ENCODE measurements at regions not wholly inside any gene's neighbourhood (a gene's known extent, or its start where the extent isn't known, plus 50 kb on each side); places are given as distances from the start of the nearest gene placed in this dataset.

DNA sequence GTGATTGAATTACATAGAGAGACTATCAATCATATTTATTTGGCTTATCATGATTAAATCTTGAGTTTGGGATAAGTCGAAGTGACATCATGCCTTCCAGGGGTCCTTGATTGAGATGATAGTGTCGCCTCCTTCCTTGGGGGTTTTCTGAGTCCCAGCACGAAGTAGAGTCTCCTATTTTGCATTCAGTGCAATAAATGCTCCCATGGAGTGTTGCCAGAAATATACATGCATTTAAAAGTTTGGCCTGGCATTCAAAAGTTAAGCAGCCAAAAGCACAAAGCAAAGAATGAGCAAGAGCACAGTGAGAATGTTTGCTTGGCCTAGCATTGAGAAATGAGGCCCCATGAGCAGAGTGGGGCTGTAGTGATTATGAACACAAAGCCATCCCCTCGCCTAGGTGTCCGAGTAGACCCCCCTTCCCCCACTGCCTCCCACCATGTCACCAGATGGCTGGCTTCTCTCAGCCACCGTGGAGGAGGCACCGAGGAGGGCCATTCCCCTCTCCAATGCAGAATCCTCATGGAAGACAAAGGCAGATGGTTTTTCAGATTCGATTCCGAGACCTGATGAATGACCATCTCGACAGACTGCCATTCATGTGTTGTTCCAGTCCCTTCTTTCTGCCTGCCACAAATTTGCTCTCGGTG lies 58.8 kb upstream of the UBL3 start:
- Histone ChIP-seq H3K56ac (replicated peaks; ENCODE audit: insufficient read length, low read depth, low read length) (no peak overlapping the region), H4K5ac (ENCODE audit: insufficient read length, low read depth, low read length) (no peak overlapping the region), H3K27ac (ENCODE audit: low read depth, low read length) (no peak overlapping the region), H4K91ac (replicated peaks; ENCODE audit: insufficient read length, low read length) (no peak overlapping the region), H3K79me2 (ENCODE audit: control insufficient read depth in 1 of 2, insufficient read depth in 2 of 2, low read length in 2 of 2) (no peaks in the 10 kb centered on the region), H2BK15ac (ENCODE audit: low read length) (no peak overlapping the region), H2BK120ac (replicated peaks; ENCODE audit: low read depth, low read length) (no peak overlapping the region), H3K18ac (ENCODE audit: extremely low read depth, low read length) (no peak overlapping the region), H3K9ac (replicated peaks in 1 of 4; ENCODE audit: extremely low read depth in 1 of 4, low read depth in 3 of 4, low read length in 3 of 4) (no peak overlapping the region), H3K4me2 (ENCODE audit: insufficient read depth in 1 of 2, low read depth in 2 of 2, low read length in 2 of 2) (no peak overlapping the region), H3K4ac (replicated peaks; ENCODE audit: insufficient read length, low read depth, low read length) (no peak overlapping the region), H2BK5ac (ENCODE audit: low read depth, low read length) (no peak overlapping the region), H3K79me1 (ENCODE audit: low read depth, low read length) (no peaks in the 10 kb centered on the region), H2AK5ac (ENCODE audit: low read depth, low read length) (no peak overlapping the region), H3K14ac (ENCODE audit: insufficient read length) (no peak overlapping the region), H3K9me3 (ENCODE audit: insufficient read depth in 2 of 2, low read depth in 1 of 2, low read length in 1 of 2) (no peaks in the 10 kb centered on the region), H3K23ac (ENCODE audit: insufficient read length) (no peak overlapping the region), H3K36me3 (ENCODE audit: control insufficient read depth in 2 of 4, insufficient read depth in 4 of 4, low read length in 3 of 4) (no peaks in the 10 kb centered on the region), H3K23me2 (ENCODE audit: low read depth, low read length) (no peaks in the 10 kb centered on the region), H3K4me1 (replicated peaks in 1 of 4; ENCODE audit: control insufficient read depth in 3 of 4, insufficient read depth in 4 of 4, low read length in 3 of 4) (no peaks in the 10 kb centered on the region), H2BK12ac (ENCODE audit: low read depth, low read length) (no peak overlapping the region), H3K27me3 (replicated peaks in 1 of 4; ENCODE audit: control insufficient read depth in 3 of 4, extremely low read depth in 1 of 4, insufficient read depth in 3 of 4, low read length in 3 of 4) (no peaks in the 10 kb centered on the region), H2BK20ac (ENCODE audit: low read length) (no peak overlapping the region), H4K20me1 (replicated peaks in 1 of 2; ENCODE audit: control insufficient read depth in 1 of 2, insufficient read depth in 2 of 2, low read length in 2 of 2) (no peaks in the 10 kb centered on the region), H2AFZ (ENCODE audit: low read length) (no peak overlapping the region), H4K8ac (ENCODE audit: extremely low read depth, insufficient read depth, low read length) (no peak overlapping the region; the same call in 1 of the 2 replicates), H3K4me3 (ENCODE audit: extremely low read depth in 1 of 4, insufficient read depth in 2 of 4, low read depth in 3 of 4, low read length in 4 of 4) (no peak overlapping the region)
- DNase-seq (ENCODE audit: low read depth in 1 of 2, low spot score in 2 of 2) (no peak), FAIRE-seq (no peak)
- TF ChIP-seq NANOG (IDR thresholded peaks at IDR 0.05; ENCODE audit: insufficient read depth, low read depth, low read length, poor library complexity, severe bottlenecking) (no peak), BCL11A (IDR thresholded peaks at IDR 0.05; ENCODE audit: low read depth in 2 of 2, low read length in 2 of 2) (no peak), NRF1 (IDR thresholded peaks at IDR 0.05; ENCODE audit: low read depth, low read length) (no peak), TCF12 (IDR thresholded peaks at IDR 0.05; ENCODE audit: low read depth, low read length) (no peak), RBBP5 (IDR thresholded peaks at IDR 0.05; ENCODE audit: borderline replicate concordance, low read depth, low read length) (no peak), CTCF (IDR thresholded peaks at IDR 0.05; ENCODE audit: control extremely low read depth in 1 of 3, insufficient read depth in 1 of 3, low read depth in 1 of 3, low read length in 3 of 3) (no peak), FOSL1 (IDR thresholded peaks at IDR 0.05; ENCODE audit: insufficient read depth, low read depth, low read length) (no peak), YY1 (IDR thresholded peaks at IDR 0.05; ENCODE audit: low read depth, low read length) (no peak), POLR2AphosphoS5 (IDR thresholded peaks at IDR 0.05; ENCODE audit: low read depth, low read length) (no peak), TBP (IDR thresholded peaks at IDR 0.05; ENCODE audit: low read depth, low read length) (no peak), CHD2 (IDR thresholded peaks at IDR 0.05; ENCODE audit: low read length) (no peak)
- TF ChIP-seq, protein P1, sequence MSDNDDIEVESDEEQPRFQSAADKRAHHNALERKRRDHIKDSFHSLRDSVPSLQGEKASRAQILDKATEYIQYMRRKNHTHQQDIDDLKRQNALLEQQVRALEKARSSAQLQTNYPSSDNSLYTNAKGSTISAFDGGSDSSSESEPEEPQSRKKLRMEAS (IDR thresholded peaks at IDR 0.05): no peak
- WGBS, 2 experiments (ENCODE audit: extremely low coverage in 1 of 2, insufficient coverage in 1 of 2, insufficient read length in 1 of 2, insufficient replicate concordance in 2 of 2, low coverage in 1 of 2, low lambda C conversion rate in 2 of 2, missing lambda C conversion rate in 1 of 2): 87% methylated on average over 11 of the region's 11 CpGs; no CpG with 5 or more reads in 1 of the 2 experiments
- ChIA-PET CTCF (ENCODE audit: partially characterized antibody) (interaction anchor here (1.5 to 2.2 kb wide), 4 partner anchors 13 to 138 kb away, joined by 4 to 12 read pairs (median 6); no protein-coding TSS in a partner anchor), POLR2A (ENCODE audit: partially characterized antibody) (no interaction called here)
